GM12865 (cell line): ENCODE measurements at regions not wholly inside any gene's neighbourhood (a gene's known extent, or its start where the extent isn't known, plus 50 kb on each side); places are given as distances from the start of the nearest gene placed in this dataset.
"Not testable (repeated sequence)": the region's sequence is repeated elsewhere in the genome, so short reads cannot be mapped to it uniquely, and the experiment has no call there.

Experiments used
- DNase-seq: peaks from one replicate; pipeline ENCODE4 v3.0.0; 2010; ENCODE audit warnings: low read depth
- H3K4me3 ChIP-seq: 2 replicates; pipeline ENCODE4 v1.5.1; 2011; ENCODE audit warnings: mild to moderate bottlenecking, low read depth, low read length, control low read depth
- TF ChIP-seq, protein P1 (sequence below): IDR thresholded peaks from 2 replicates; pipeline ENCODE4 v1.5.1; 2011; ENCODE audit warnings: low read length, control low read depth, low read depth, inconsistent platforms; ENCODE audit not compliant: insufficient read depth; ENCODE audit errors: missing control alignments

DNA sequence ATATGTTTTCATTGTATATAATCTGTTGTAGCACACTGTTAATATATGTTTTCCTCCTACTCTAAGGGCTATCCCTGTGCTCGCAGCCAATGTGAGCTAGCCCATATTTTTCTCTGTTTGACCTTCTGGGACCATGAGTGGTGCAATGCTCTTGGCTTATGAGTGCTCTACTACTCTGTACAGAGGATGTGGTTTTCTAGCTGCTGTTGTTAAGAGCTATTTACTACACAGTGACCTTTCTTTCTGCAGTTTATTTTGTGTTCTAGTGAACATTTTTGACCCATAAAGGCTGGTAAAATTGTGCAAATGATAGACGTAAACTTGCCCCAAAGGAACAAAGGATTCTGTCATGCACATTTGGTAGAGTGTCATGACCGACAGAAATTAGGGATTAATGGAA is 84.1 kb upstream of the CPHXL start:
- TF ChIP-seq, protein P1, sequence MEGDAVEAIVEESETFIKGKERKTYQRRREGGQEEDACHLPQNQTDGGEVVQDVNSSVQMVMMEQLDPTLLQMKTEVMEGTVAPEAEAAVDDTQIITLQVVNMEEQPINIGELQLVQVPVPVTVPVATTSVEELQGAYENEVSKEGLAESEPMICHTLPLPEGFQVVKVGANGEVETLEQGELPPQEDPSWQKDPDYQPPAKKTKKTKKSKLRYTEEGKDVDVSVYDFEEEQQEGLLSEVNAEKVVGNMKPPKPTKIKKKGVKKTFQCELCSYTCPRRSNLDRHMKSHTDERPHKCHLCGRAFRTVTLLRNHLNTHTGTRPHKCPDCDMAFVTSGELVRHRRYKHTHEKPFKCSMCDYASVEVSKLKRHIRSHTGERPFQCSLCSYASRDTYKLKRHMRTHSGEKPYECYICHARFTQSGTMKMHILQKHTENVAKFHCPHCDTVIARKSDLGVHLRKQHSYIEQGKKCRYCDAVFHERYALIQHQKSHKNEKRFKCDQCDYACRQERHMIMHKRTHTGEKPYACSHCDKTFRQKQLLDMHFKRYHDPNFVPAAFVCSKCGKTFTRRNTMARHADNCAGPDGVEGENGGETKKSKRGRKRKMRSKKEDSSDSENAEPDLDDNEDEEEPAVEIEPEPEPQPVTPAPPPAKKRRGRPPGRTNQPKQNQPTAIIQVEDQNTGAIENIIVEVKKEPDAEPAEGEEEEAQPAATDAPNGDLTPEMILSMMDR, result no peak
- no peak overlapping the region for H3K4me3 ChIP-seq
- DNase-seq, result no peak

DNA sequence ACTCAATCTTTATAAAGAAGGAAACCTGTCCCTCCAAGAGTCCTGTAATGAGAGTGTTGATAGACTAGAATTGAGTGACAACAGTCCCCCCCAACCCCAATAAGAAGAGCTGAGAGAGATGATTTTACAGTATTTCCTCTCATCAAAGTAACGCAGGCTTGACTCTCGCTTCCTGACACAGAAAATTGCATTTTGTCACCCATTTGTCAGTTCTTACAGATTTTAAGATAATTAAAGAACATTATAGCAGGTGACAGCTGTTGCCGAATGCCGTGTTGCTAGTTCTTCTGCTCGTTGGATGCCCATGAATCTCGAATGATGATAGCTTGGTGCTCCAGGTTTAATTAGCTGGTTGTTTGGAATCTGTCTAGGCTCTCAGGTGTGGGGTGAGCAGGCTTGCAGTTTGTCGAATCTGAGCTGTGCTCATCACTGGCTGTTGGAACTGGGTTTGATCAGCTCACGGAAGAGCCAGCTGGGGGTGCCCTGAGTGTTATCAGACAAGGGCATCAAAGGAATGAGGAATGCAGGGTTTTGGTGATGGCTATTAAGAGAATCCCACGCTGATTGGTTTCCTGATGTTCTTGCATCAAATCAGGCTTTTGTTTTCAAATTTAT is 84.8 kb upstream of the CPHXL start:
- no peak overlapping the region for H3K4me3 ChIP-seq
- TF ChIP-seq, protein P1, result no peak
- DNase-seq, result no peak

GRCh38 chr16:75818491-75818890 is 92.2 kb upstream of the CPHXL start:
- H3K4me3 ChIP-seq, result no peak overlapping the region
- DNase-seq, result no peak
- TF ChIP-seq, protein P1, result no peak

DNA sequence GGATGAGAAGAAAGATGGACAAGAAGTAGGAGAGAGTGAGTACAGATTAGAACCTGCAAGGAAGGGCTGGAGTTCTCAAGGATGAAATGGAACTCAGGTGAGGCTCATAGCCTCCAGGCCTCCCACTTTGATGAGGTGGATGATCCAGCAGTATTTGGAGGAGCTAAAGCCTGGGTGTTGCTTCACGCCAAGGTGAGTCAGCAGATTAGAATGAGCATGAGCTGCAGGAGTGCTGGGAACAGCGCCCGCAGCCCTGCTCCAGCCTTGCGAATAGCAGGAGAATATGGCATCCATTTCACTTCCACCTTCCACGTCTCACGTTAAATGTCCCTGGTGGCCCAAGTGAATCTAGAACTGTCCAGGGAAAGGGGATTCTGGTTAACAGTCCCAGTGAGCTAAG is 94.4 kb upstream of the CPHXL start:
- no peak for DNase-seq
- TF ChIP-seq, protein P1, result no peak
- H3K4me3 ChIP-seq, result no peak overlapping the region

- TF ChIP-seq, protein P1, result no peak
- no peak for DNase-seq
- no peak overlapping the region for H3K4me3 ChIP-seq
These were observed 94.8 kb upstream of the CPHXL start for GRCh38 chr16:75821117-75821516.

- not testable (repeated sequence) for DNase-seq, H3K4me3 ChIP-seq
These were observed 99.5 kb upstream of the CPHXL start for GRCh38 chr16:75825750-75826149.

DNA sequence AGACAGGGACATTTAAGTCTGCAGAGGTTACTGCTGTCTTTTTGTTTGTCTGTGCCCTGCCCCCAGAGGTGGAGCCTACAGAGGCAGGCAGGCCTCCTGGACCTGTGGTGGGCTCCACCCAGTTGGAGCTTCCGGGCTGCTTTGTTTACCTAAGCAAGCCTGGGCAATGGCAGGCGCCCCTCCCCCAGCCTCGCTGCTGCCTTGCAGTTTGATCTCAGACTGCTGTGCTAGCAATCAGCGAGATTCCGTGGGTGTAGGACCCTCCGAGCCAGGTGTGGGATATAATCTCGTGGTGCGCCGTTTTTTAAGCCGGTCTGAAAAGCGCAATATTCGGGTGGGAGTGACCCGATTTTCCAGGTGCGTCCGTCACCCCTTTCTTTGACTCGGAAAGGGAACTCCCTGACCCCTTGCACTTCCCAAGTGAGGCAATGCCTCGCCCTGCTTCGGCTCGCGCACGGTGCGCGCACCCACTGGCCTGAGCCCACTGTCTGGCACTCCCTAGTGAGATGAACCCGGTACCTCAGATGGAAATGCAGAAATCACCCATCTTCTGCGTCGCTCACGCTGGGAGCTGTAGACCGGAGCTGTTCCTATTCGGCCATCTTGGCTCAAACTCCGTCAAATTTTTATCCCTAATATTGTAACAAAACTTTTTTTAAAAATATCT is 101.2 kb upstream of the CPHXL start:
- not testable (repeated sequence) for H3K4me3 ChIP-seq, DNase-seq

DNA sequence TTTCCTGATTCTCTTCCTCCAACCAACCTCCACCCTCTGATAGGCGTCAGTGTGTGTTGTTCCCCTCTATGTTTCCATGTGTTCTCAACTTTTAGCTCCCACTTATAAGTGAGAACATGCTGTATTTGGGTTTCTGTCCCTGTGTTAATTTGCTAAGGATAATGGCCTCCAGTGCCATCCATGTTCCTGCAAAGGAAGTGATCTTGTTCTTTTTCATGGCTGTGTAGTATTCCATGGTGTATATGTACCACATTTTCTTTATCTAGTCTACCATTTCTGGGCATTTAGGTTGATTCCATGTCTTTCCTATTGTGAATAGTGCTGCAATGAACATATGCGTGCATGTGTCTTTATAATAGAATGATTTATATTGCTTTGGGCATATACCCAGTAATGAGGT is 107.1 kb upstream of the CPHXL start:
- not testable (repeated sequence) for H3K4me3 ChIP-seq, DNase-seq
